T47D (cell line): ENCODE measurements at regions not wholly inside any gene's neighbourhood (a gene's known extent, or its start where the extent isn't known, plus 50 kb on each side); places are given as distances from the start of the nearest gene placed in this dataset.

Experiments
- DNase-seq, 2 experiments: peaks; one replicate each; pipeline versions ENCODE4 v3.0.0 to v3.0.0-alpha.2; 2011 to 2012; ENCODE audit warnings: low read depth in 1 of 2, low spot score in 1 of 2
- JUND ChIP-seq: IDR thresholded peaks from 2 replicates; pipeline ENCODE4 v1.6.1; 2012; ENCODE audit warnings: low read depth
- in situ Hi-C: cut with HindIII; loops from 2 replicates; pipeline ENCODE4 v1.10.0; 2016; ENCODE audit warnings: low sequenced_read_pairs, low pct_unique_long_range_greater_than_20kb

- no peak for DNase-seq
- no peak for TF ChIP-seq JUND
- in situ Hi-C loops, result no loop called here
Observed at GRCh38 chr7:126222782-126223181, 1030.0 kb downstream of the GRM8 start.

DNA sequence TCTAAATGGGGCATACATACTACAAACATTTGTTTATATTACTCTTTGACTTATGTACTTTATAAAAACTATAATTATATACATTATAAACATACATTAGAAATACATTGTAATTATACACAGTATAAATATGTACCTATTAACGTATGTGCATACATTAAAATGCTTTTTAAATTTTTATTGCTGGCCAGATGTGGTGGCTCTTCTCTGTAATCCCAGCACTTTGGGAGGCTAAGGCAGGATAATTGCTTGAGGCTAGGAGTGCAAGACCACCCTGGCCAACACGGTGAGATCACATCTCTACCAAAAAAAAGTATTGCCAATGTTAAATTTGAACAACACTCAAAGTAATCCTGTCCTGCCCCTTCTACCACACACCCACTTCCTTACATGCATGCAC is 1037.0 kb downstream of the GRM8 start:
- no peak for DNase-seq
- in situ Hi-C loops, result no loop called here
- TF ChIP-seq JUND, result no peak

DNA sequence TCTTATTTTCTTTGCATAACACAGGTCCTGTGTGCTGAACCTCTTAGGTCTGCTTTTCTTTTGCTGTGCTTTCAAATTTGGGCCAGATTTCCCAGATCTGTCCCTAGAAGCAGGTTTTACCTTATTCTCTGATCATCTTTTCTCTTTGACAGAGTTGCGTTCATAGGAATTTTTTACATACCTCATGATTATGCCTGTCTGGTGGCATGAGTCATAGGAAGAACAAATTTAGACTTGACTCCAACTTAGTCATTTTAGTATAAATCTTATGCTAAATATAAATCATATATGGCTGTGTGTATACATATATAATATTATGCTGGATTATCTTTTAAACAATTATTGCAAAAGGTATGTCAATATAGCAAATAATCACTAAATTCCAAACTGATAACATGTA is 1038.9 kb downstream of the GRM8 start:
- DNase-seq, result no peak
- no peak for TF ChIP-seq JUND
- in situ Hi-C loops, result no loop called here

DNA sequence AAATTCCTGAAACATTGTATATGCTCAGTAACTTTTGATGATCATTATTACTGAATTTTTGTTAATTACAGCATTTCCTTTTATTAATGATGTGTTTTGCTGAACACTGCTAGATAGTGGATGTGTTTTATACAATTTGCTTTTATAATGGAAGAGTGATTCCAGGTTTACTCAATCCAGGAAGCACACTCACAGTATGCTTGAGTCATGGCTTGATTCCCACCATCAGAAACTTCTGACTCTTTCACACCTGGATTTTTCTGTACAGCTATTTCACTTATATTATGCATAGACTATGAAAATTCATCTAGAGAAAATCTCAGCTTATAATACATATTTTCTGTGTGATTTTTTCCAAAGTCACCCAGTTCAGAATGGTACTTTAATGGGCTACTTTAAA is 1040.9 kb downstream of the GRM8 start:
- DNase-seq, result no peak
- TF ChIP-seq JUND, result no peak
- in situ Hi-C loops, result no loop called here

DNA sequence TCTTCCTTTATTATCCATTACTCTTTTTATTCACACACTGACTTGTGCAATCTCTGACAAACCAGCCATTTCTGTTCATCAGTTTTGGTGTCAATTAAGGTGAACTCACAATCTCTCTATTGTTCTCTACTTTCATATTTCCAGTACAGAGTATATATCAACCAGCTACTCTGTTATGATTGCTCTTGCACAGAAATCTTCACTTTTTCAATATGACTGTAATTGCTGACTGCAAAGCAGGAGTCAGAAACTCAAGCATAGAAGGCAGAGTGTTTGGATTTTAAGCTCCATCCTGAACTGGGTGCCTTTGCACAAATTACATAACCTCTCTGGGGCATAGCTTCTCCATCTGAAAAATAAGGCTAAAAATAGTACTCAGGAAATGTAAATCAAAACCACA is 1042.0 kb downstream of the GRM8 start:
- TF ChIP-seq JUND, result no peak
- no peak for DNase-seq
- in situ Hi-C loops, result no loop called here

DNA sequence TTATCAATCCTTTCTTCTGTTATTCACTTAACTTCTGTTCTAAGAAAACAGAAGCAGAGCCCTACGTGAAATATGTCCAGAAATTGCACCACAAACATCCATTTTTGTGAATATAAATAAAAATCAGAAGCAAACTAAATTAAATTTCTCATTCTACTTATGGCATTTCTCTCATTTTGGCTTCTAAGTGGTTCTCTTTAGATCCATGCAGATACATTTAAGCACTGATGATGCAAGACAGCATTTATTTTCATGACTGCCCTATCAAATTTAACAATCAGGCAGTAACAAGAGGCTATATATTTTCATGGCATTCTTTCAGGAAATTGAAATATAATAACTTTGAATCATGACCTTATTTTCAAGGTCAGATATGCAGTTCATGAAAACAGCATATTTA is 1049.6 kb downstream of the GRM8 start:
- in situ Hi-C loops, result no loop called here
- no peak for TF ChIP-seq JUND
- DNase-seq, result no peak

DNA sequence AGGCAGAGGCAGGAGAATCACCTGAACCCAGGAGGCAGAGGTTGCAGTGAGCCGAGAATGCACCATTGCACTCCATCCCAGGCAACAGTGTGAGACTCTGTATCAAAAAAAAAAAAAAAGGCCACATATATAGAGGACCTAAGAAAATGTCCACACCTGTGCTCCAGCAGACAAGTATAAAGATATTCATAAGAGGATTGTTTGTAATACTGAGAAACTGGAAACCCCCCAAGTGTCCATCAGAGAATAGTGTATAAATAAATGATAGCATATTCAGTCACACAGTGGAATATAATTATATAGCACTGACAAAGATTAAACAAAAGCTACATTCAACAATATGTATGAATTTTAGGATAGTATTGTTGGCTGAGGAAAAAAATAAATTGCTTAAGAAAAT is 1050.6 kb downstream of the GRM8 start:
- TF ChIP-seq JUND, result no peak
- DNase-seq, result no peak
- in situ Hi-C loops, result no loop called here

DNA sequence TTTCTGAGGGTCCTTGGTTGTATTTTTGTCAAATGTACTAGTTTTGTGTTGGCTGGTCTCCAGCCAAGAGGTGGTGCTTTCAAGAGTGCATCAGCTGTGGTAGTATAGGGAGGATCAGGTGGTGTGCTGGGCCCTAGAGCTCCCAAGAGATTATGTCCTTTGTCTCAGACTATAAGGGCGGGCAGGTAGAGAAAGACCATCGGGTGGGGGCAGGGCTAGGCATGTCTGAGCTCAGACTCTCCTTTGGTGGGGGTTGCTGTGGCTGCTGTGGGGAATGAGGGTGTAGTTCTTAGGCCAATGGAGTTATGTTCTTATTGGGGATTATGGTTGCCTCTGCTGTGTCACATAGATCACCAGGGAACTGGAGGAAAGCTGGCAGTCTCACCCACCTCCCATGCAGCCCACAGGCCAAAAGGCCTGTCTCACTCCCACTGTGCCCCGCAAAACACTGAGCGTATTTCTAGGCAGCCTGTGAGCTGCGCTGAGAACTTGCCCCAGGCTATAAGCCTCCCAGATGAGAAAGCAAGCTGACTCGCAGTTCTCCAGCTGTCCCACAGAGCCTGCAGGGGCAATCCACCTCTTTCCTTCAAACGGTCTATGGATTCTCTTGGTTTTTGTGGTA is 1066.7 kb downstream of the GRM8 start:
- in situ Hi-C loops, result no loop called here
- no peak for TF ChIP-seq JUND
- no peak for DNase-seq

DNA sequence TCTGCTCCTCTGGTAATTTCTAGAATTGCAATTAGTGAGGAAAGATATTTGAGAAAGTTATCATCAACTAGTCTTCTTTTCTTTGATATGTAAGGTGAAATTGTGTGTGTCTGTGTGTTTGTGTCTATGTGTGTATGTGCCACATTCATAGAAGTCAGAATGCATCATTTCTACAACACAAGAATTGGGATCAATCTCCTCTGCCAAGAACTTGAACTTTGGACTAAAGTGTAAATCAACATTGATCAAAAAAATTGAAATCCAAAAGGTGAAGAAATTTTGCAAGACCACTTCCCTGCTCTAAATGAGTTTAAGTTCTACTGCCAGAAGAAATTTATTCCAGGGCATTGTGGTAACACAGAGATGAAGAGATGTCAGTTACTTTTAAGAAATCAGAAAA is 1072.8 kb downstream of the GRM8 start:
- in situ Hi-C loops, result no loop called here
- no peak for TF ChIP-seq JUND
- DNase-seq, result no peak

DNA sequence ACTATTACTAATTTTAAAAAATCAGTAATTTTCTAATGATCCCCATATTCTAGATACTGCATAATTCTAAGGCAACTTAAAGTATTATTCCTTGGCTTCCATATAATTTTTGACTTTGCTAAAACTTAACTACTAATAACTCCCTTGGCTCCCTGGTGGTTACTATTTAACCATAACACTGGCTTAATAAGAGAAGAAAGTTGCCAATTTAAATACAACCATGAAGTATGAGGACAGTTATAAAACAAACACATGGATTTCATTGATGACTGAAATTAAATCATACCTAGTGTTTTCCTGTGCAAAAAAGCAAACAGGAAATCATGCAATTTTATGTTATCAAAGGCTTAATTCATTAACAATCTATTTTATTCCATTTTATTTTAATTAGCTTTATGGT is 1073.9 kb downstream of the GRM8 start:
- TF ChIP-seq JUND, result no peak
- no peak for DNase-seq
- in situ Hi-C loops, result no loop called here

GRCh38 chr7:126177782-126178181 is 1075.0 kb downstream of the GRM8 start:
- no peak for TF ChIP-seq JUND
- in situ Hi-C loops, result no loop called here
- no peak for DNase-seq

- no peak for TF ChIP-seq JUND
- in situ Hi-C loops, result no loop called here
- no peak for DNase-seq
Observed at GRCh38 chr7:126166645-126167044, 1086.1 kb downstream of the GRM8 start.

DNA sequence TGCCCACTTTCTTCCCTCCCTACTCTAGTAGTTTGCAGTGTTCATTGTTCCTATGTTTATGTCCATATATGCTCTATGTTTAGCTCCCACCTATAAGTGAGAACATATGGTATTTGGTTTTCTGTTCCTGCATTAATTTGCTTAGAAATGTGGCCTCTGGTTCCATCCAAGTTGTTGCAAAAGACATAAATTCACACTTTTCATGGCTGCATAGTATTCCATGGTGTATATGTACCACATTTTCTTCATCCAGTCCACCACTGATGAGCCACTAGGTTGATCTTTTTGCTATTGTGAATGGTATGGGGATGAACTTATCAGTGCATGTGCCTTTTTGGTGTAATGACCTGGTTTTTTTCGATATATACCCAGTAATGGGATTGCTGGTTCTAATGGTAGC is 1089.1 kb downstream of the GRM8 start:
- TF ChIP-seq JUND, result no peak
- in situ Hi-C loops, result no loop called here
- DNase-seq, result no peak

GRCh38 chr7:126157391-126157790 is 1095.3 kb downstream of the GRM8 start:
- in situ Hi-C loops, result no loop called here
- DNase-seq, result no peak
- no peak for TF ChIP-seq JUND
